ENCODE measurements at regions not wholly inside any gene's neighbourhood (a gene's known extent, or its start where the extent isn't known, plus 50 kb on each side); places are given as distances from the start of the nearest gene placed in this dataset.
A peak's percentile ranks its signal among the peaks of the same experiment; 100 is the strongest.

- DNase-seq: no peak
- no peaks in the 10 kb centered on the region for H3K9me3 Mint-ChIP-seq
- H3K4me1 Mint-ChIP-seq: peaks cover 30% of the 10 kb centered on the region
- H3K27ac Mint-ChIP-seq: peak overlapping the region; percentile 23
- H3K36me3 Mint-ChIP-seq (ENCODE audit: low read depth): no peaks in the 10 kb centered on the region
- TF ChIP-seq CTCF (IDR thresholded peaks at IDR 0.05): no peak
- H3K4me3 Mint-ChIP-seq: no peak overlapping the region
- H3K27me3 Mint-ChIP-seq (ENCODE audit: low read depth, poor library complexity): peaks cover 13% of the 10 kb centered on the region
Measured at GRCh38 chr11:123371506-123372297, 58.4 kb upstream of the GRAMD1B start.

- Mint-ChIP-seq H3K27ac (no peak overlapping the region), H3K4me1 (peaks cover 38% of the 10 kb centered on the region), H3K36me3 (ENCODE audit: low read depth) (no peaks in the 10 kb centered on the region), H3K9me3 (no peaks in the 10 kb centered on the region), H3K4me3 (no peak overlapping the region), H3K27me3 (ENCODE audit: low read depth, poor library complexity) (peaks cover 19% of the 10 kb centered on the region)
- TF ChIP-seq CTCF (IDR thresholded peaks at IDR 0.05): no peak
- DNase-seq: no peak
Measured at GRCh38 chr11:123366924-123367323, 63.1 kb upstream of the GRAMD1B start.

GRCh38 chr11:123365955-123366354 is 64.1 kb upstream of the GRAMD1B start:
- no peaks in the 10 kb centered on the region for H3K36me3 Mint-ChIP-seq (ENCODE audit: low read depth)
- DNase-seq: no peak
- TF ChIP-seq CTCF (IDR thresholded peaks at IDR 0.05): no peak
- H3K9me3 Mint-ChIP-seq: no peaks in the 10 kb centered on the region
- no peak overlapping the region for H3K27ac Mint-ChIP-seq
- peaks cover 34% of the 10 kb centered on the region for H3K4me1 Mint-ChIP-seq
- no peak overlapping the region for H3K4me3 Mint-ChIP-seq
- H3K27me3 Mint-ChIP-seq (ENCODE audit: low read depth, poor library complexity): peaks cover 23% of the 10 kb centered on the region

- Mint-ChIP-seq H3K4me3 (no peak overlapping the region), H3K36me3 (ENCODE audit: low read depth) (no peaks in the 10 kb centered on the region), H3K4me1 (peaks cover 34% of the 10 kb centered on the region), H3K27me3 (ENCODE audit: low read depth, poor library complexity) (peaks cover 38% of the 10 kb centered on the region), H3K27ac (no peak overlapping the region), H3K9me3 (no peaks in the 10 kb centered on the region)
- no peak for TF ChIP-seq CTCF (IDR thresholded peaks at IDR 0.05)
- no peak for DNase-seq
Measured at GRCh38 chr11:123364080-123364479, 66.0 kb upstream of the GRAMD1B start.

GRCh38 chr11:123363556-123363955 is 66.5 kb upstream of the GRAMD1B start:
- Mint-ChIP-seq H3K9me3 (no peaks in the 10 kb centered on the region), H3K4me3 (no peak overlapping the region), H3K27ac (no peak overlapping the region), H3K4me1 (peaks cover 34% of the 10 kb centered on the region), H3K27me3 (ENCODE audit: low read depth, poor library complexity) (peaks cover 43% of the 10 kb centered on the region), H3K36me3 (ENCODE audit: low read depth) (no peaks in the 10 kb centered on the region)
- no peak for TF ChIP-seq CTCF (IDR thresholded peaks at IDR 0.05)
- DNase-seq: no peak

- TF ChIP-seq CTCF (IDR thresholded peaks at IDR 0.05): no peak
- Mint-ChIP-seq H3K27ac (no peak overlapping the region), H3K9me3 (no peaks in the 10 kb centered on the region), H3K4me3 (peak overlapping the region; percentile 18), H3K36me3 (ENCODE audit: low read depth) (no peaks in the 10 kb centered on the region), H3K4me1 (peaks cover 38% of the 10 kb centered on the region), H3K27me3 (ENCODE audit: low read depth, poor library complexity) (peaks cover 49% of the 10 kb centered on the region)
- DNase-seq: no peak
Measured at GRCh38 chr11:123362941-123363340, 67.1 kb upstream of the GRAMD1B start.
